ENCODE measurements at regions not wholly inside any gene's neighbourhood (a gene's known extent, or its start where the extent isn't known, plus 50 kb on each side); places are given as distances from the start of the nearest gene placed in this dataset.

- no peak overlapping the region for H3K4me3 ChIP-seq
- DNase-seq (ENCODE audit: low spot score): no peak
- no peak overlapping the region for H3K27ac ChIP-seq
Measured at GRCh38 chr22:25447067-25447685, 117.3 kb upstream of the GRK3 start.

GRCh38 chr22:25447686-25448434 lies 116.6 kb upstream of the GRK3 start:
- peak overlapping the region; percentile 72 to 90 for H3K4me3 ChIP-seq
- peak; percentile 92 for DNase-seq (ENCODE audit: low spot score)
- H3K27me3 ChIP-seq: no peaks in the 10 kb centered on the region
- H3K9me3 ChIP-seq: no peaks in the 10 kb centered on the region
- peaks cover 0 to 33% of the 10 kb centered on the region in 2 donors for H3K4me1 ChIP-seq
- peak overlapping the region; percentile 81 for H3K27ac ChIP-seq
- no peaks in the 10 kb centered on the region for H3K36me3 ChIP-seq
- TF ChIP-seq CTCF (IDR thresholded peaks at IDR 0.05): peak; percentile 94 to 98

More at GRCh38 chr22:25447067-25447685, 117.3 kb upstream of the GRK3 start:
- H3K27me3 ChIP-seq: no peaks in the 10 kb centered on the region
- TF ChIP-seq CTCF (IDR thresholded peaks at IDR 0.05): no peak
- no peaks in the 10 kb centered on the region for H3K9me3 ChIP-seq
- peaks cover 0 to 27% of the 10 kb centered on the region in 2 donors for H3K4me1 ChIP-seq
- H3K36me3 ChIP-seq: no peaks in the 10 kb centered on the region

GRCh38 chr22:25448435-25449051 lies 115.9 kb upstream of the GRK3 start:
- H3K4me1 ChIP-seq: peaks cover 0 to 34% of the 10 kb centered on the region in 2 donors
- H3K4me3 ChIP-seq: peak overlapping the region; percentile 72 to 90
- DNase-seq (ENCODE audit: low spot score): no peak
- H3K36me3 ChIP-seq: peaks cover 2% of the 10 kb centered on the region
- TF ChIP-seq CTCF (IDR thresholded peaks at IDR 0.05): no peak
- no peaks in the 10 kb centered on the region for H3K9me3 ChIP-seq
- no peaks in the 10 kb centered on the region for H3K27me3 ChIP-seq
- peak overlapping the region; percentile 81 for H3K27ac ChIP-seq

GRCh38 chr22:25449781-25450317 lies 114.6 kb upstream of the GRK3 start:
- DNase-seq (ENCODE audit: low spot score): no peak
- H3K9me3 ChIP-seq: no peaks in the 10 kb centered on the region
- H3K4me3 ChIP-seq: no peak overlapping the region
- no peak for TF ChIP-seq CTCF (IDR thresholded peaks at IDR 0.05)
- peaks cover 0 to 34% of the 10 kb centered on the region in 2 donors for H3K4me1 ChIP-seq
- H3K27ac ChIP-seq: no peak overlapping the region
- H3K36me3 ChIP-seq: peaks cover 12% of the 10 kb centered on the region
- no peaks in the 10 kb centered on the region for H3K27me3 ChIP-seq

GRCh38 chr22:25451480-25452114 lies 112.9 kb upstream of the GRK3 start:
- no peak overlapping the region for H3K27ac ChIP-seq
- H3K4me3 ChIP-seq: no peak overlapping the region
- no peak for DNase-seq (ENCODE audit: low spot score)
- peaks cover 0 to 34% of the 10 kb centered on the region in 2 donors for H3K4me1 ChIP-seq
- no peaks in the 10 kb centered on the region for H3K9me3 ChIP-seq
- H3K36me3 ChIP-seq: peaks cover 12% of the 10 kb centered on the region
- H3K27me3 ChIP-seq: no peaks in the 10 kb centered on the region
- no peak for TF ChIP-seq CTCF (IDR thresholded peaks at IDR 0.05)

Measured in right atrium auricular region (tissue), 2 donors.